HCT116 (cell line): ENCODE measurements at regions not wholly inside any gene's neighbourhood (a gene's known extent, or its start where the extent isn't known, plus 50 kb on each side); places are given as distances from the start of the nearest gene placed in this dataset.

Experiments
- CTCF ChIP-seq, 3 experiments: fragments of 200-600 bp in 1 of 3; sonication (generic) in 1 of 3; IDR thresholded peaks in 2 of 3; conservative IDR thresholded peaks in 1 of 3; 2 replicates each; pipeline ENCODE4 v1.5.1; 2012 to 2017; ENCODE audit warnings: low read depth in 2 of 3, low read length in 2 of 3, antibody characterized with exemption in 1 of 3, borderline replicate concordance in 1 of 3, control low read depth in 1 of 3, mild to moderate bottlenecking in 1 of 3, mixed read lengths in 1 of 3, mixed run types in 1 of 3, moderate library complexity in 1 of 3; ENCODE audit not compliant: insufficient read depth in 1 of 3
- JUND ChIP-seq: IDR thresholded peaks from 2 replicates; pipeline ENCODE4 v1.6.1; 2012
- POLR2A ChIP-seq: IDR thresholded peaks from 2 replicates; pipeline ENCODE4 v1.7.0; 2011; ENCODE audit warnings: borderline replicate concordance; ENCODE audit not compliant: insufficient read depth, insufficient read length; ENCODE audit errors: extremely low read depth
- RAD21 ChIP-seq: IDR thresholded peaks from 2 replicates; pipeline ENCODE4 v1.6.1; 2012; ENCODE audit warnings: low read depth, mild to moderate bottlenecking

- TF ChIP-seq RAD21: no peak
- no peak for TF ChIP-seq POLR2A
- TF ChIP-seq CTCF (IDR thresholded peaks at IDR 0.05 in 2 of 3, conservative IDR thresholded peaks at IDR 0.05 in 1 of 3; ENCODE audit: borderline replicate concordance in 1 of 3, insufficient read depth in 1 of 3, low read depth in 2 of 3, low read length in 2 of 3): no peak
- TF ChIP-seq JUND: no peak
Measured at GRCh38 chrX:113974881-113975280, 609.0 kb upstream of the HTR2C start.
